ENCODE measurements at regions not wholly inside any gene's neighbourhood (a gene's known extent, or its start where the extent isn't known, plus 50 kb on each side); places are given as distances from the start of the nearest gene placed in this dataset.
"Not testable (repeated sequence)": the region's sequence is repeated elsewhere in the genome, so short reads cannot be mapped to it uniquely, and the experiment has no call there.

DNA sequence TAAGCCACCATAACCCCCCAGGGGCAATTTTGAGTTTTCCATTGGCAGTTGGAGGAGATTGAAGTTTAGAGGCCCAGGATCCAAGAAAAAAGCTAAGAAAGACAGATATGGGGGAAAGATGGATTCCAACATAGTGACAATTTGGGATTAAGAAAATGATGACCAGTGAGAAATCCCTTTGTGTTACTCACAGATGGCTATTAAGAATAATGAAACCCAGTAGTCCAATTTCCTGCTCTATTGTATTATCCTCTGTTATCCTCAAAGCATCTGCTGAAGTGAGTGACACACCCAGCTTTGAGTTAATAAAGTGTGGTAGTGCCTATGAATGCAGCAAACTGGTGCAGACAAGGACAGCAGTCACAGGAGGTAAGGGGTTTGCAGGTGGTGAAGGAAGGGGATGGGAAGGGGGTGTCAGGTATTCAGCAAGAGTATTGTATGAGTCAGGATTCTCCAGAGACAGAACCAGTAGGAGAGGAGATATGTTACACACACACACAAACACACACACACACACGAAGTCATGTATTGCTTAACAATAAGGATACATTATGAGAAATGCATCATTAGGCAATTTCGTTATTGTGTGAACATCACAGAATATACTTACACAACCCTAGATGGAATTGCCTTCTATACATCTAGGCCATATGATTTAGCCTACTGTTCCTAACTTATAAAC, 112.4 kb upstream of the VANGL1 start:
- H3K4me3 ChIP-seq (ENCODE audit: low read depth, low read length) = no peak overlapping the region
- DNase-seq (ENCODE audit: low read depth) = no peak
- no peak for TF ChIP-seq CTCF (IDR thresholded peaks at IDR 0.05; ENCODE audit: insufficient read depth, low read depth, low read length, missing control alignments)

DNA sequence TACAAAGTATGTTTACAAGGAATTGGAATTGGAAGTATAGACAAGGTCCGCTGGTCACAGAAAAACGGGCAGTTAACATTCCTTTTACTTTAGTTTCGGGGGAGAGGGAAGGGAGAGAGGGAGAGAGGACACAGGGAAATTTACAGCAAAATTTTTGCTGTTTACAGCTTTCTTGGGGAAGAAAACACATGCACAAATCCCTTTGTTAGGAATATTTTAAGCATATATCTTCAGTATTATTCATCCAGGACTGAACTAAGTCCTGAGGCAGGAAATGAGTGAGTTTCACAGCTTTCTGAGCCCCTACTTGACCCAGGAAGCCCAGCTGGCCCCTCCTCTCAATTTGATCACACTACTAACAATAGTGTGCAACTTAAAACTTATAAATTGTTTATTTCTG, 113.4 kb upstream of the VANGL1 start:
- not testable (repeated sequence) for H3K4me3 ChIP-seq (ENCODE audit: low read depth, low read length)

DNA sequence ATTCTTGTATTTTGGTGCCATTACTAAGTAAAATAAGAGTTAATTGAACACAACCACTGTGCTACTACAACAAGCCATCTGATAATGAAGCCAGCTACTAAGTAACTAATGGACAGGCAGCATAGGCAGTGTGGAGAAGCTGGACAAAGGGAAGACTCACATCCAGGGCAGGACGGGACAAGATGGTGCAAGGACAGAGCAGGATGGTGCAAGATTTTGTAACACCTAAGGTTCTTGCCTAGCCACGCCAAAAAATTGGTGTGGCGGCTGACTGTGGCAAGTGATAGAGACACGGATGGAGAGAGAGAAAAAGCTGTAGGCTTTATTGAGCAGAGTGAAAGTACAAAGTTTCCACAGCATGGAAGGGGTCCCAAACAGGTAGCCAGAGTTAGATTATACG, 114.0 kb upstream of the VANGL1 start:
- no peak for DNase-seq (ENCODE audit: low read depth)
- no peak for TF ChIP-seq CTCF (IDR thresholded peaks at IDR 0.05; ENCODE audit: insufficient read depth, low read depth, low read length, missing control alignments)
- no peak overlapping the region for H3K4me3 ChIP-seq (ENCODE audit: low read depth, low read length)

More for the DNA sequence above, 113.4 kb upstream of the VANGL1 start:
- DNase-seq (ENCODE audit: low read depth) = not testable (repeated sequence)

DNA sequence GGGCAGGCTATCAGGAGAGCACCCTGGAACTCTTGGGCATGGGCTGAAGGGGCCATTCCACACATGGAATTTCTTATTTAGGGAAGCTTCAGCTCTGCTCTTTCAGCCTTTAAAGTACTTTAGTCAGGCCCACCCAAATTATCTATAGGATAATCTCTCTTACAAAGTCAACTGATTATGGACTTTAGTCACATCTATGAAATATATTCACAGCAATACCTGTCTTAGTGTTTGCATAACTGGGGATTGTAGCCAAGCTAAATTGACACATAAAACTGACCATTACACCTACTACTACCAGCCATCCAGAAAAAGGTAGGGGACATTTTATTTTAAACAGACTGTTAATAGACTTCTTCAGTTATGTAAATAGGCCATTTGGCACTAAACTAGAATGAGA, 114.9 kb upstream of the VANGL1 start:
- no peak overlapping the region for H3K4me3 ChIP-seq (ENCODE audit: low read depth, low read length)
- TF ChIP-seq CTCF (IDR thresholded peaks at IDR 0.05; ENCODE audit: insufficient read depth, low read depth, low read length, missing control alignments) = no peak
- no peak for DNase-seq (ENCODE audit: low read depth)

- DNase-seq (ENCODE audit: low read depth) = no peak
- H3K4me3 ChIP-seq (ENCODE audit: low read depth, low read length) = no peak overlapping the region
- no peak for TF ChIP-seq CTCF (IDR thresholded peaks at IDR 0.05; ENCODE audit: insufficient read depth, low read depth, low read length, missing control alignments)
Measured at GRCh38 chr1:115524236-115524635, 117.5 kb upstream of the VANGL1 start.

- no peak for TF ChIP-seq CTCF (IDR thresholded peaks at IDR 0.05; ENCODE audit: insufficient read depth, low read depth, low read length, missing control alignments)
- no peak overlapping the region for H3K4me3 ChIP-seq (ENCODE audit: low read depth, low read length)
- no peak for DNase-seq (ENCODE audit: low read depth)
Measured at GRCh38 chr1:115522386-115522785, 119.4 kb upstream of the VANGL1 start.

GRCh38 chr1:115515270-115515669, 126.5 kb upstream of the VANGL1 start:
- TF ChIP-seq CTCF (IDR thresholded peaks at IDR 0.05; ENCODE audit: insufficient read depth, low read depth, low read length, missing control alignments) = no peak
- no peak overlapping the region for H3K4me3 ChIP-seq (ENCODE audit: low read depth, low read length)
- no peak for DNase-seq (ENCODE audit: low read depth)

DNA sequence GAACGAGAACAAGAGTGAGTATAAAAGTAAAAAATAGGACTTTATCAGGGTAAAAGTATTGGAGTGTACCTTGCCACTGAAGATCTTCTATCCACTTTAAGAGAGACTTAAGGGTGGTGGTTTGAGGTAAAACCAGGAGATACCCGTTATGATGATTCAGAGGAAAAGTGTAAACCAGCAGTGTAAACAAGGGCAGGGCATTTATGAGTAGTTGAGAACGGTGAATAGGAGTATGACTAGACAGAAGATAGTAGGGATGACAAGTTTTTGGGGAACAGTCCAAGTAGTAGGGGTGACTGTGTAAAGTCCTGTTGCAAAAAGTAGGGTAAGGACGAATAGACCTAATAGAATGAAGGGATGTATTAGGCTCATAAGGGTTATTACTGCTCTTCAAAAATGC, 131.5 kb upstream of the VANGL1 start:
- H3K4me3 ChIP-seq (ENCODE audit: low read depth, low read length); DNase-seq (ENCODE audit: low read depth): not testable (repeated sequence)

All from GM12865 (cell line).